K562 (cell line): ENCODE measurements at regions not wholly inside any gene's neighbourhood (a gene's known extent, or its start where the extent isn't known, plus 50 kb on each side); places are given as distances from the start of the nearest gene placed in this dataset.

Experiments
- CBX8 ChIP-seq: fragments of 200-600 bp; sonication (generic); IDR thresholded peaks from 2 replicates; pipeline ENCODE4 v1.6.1; 2012; ENCODE audit warnings: borderline replicate concordance, mixed run types, low read depth, mild to moderate bottlenecking, moderate library complexity, mixed read lengths, low read length, control low read depth, inconsistent platforms; ENCODE audit not compliant: poor library complexity, severe bottlenecking; ENCODE audit errors: extremely low read depth
- CCAR2 ChIP-seq: fragments of 200-400 bp; formaldehyde crosslinking; IDR thresholded peaks from 2 replicates; pipeline ENCODE4 v1.6.1; 2017; ENCODE audit warnings: mild to moderate bottlenecking, low read depth, low read length
- KLF6 ChIP-seq: fragments of 250-450 bp; sonication (Bioruptor Pico); IDR thresholded peaks from 2 replicates; pipeline ENCODE4 v1.4.0; 2020; ENCODE audit warnings: mild to moderate bottlenecking, moderate library complexity, borderline replicate concordance
- MBD2 ChIP-seq: sonication (generic); IDR thresholded peaks from 2 replicates; pipeline ENCODE4 v1.6.1; 2016; ENCODE audit warnings: low read depth, borderline replicate concordance
- SOX6 ChIP-seq: fragments of 450-650 bp; IDR thresholded peaks from 2 replicates; pipeline ENCODE4 v1.6.1; 2014; ENCODE audit warnings: mild to moderate bottlenecking
- U2AF1 ChIP-seq: fragments of 200-400 bp; formaldehyde crosslinking; optimal IDR thresholded peaks from 2 replicates; pipeline ENCODE3; 2017; ENCODE audit warnings: mild to moderate bottlenecking, low read depth, low read length, moderate library complexity
- VEZF1 ChIP-seq: fragments of 200-800 bp; sonication (Bioruptor generic); IDR thresholded peaks from 2 replicates; pipeline ENCODE4 v1.6.1; 2017; ENCODE audit warnings: missing genetic modification characterization, missing compliant biosample characterization
- XRCC4 ChIP-seq: IDR thresholded peaks from one replicate; pipeline ENCODE4 v1.6.1; 2011; ENCODE audit not compliant: insufficient read depth, insufficient read length; ENCODE audit errors: extremely low read depth
- ZBTB40 ChIP-seq, 2 experiments: fragments of 450-650 bp in 1 of 2; sonication (generic) in 1 of 2; formaldehyde crosslinking in 1 of 2; IDR thresholded peaks; 2 replicates each; pipeline versions ENCODE4 v1.7.1 to v1.9.0; 2016 to 2022; ENCODE audit warnings: inconsistent platforms in 1 of 2, mild to moderate bottlenecking in 1 of 2, missing genetic modification reagents in 1 of 2
- ZMIZ1 ChIP-seq, 2 experiments: fragments of 150-350 bp in 1 of 2; IDR thresholded peaks; 2 replicates each; pipeline ENCODE4 v1.6.1; 2012 to 2016; ENCODE audit warnings: low read depth in 2 of 2, low read length in 2 of 2, mild to moderate bottlenecking in 1 of 2, moderate library complexity in 1 of 2
- TF ChIP-seq, protein P1 (sequence below): sonication (generic); formaldehyde crosslinking; IDR thresholded peaks from 2 replicates; pipeline ENCODE4 v1.8.1; 2023; ENCODE audit warnings: mild to moderate bottlenecking, missing genetic modification reagents

DNA sequence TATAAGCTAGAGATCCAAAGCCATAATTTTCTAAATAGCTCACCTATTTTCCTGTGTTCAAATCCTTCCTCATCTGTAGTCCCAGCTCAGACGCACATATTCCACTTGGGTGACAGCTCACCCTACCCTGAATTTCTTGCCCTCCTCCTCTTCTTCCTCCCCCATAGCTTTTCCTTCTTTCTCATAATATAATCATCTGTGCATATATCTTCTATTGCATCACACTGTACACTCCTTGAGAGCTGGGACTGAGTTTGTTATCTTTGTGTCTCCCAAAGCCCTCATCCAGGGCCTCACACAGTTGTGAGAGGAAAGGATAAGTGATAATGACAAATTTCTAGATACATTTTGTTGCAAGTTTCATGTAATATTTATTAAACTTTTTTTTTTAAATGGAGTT, 55.9 kb upstream of the RTN4 start (continued):
- TF ChIP-seq XRCC4, result no peak
- TF ChIP-seq U2AF1, result no peak
- TF ChIP-seq ZBTB40 (IDR thresholded peaks at IDR 0.05), result no peak
- TF ChIP-seq ZBTB40 (CRISPR knock-in tag; IDR thresholded peaks at IDR 0.05), result no peak
- TF ChIP-seq SOX6, result no peak
- no peak for TF ChIP-seq CCAR2
- TF ChIP-seq VEZF1 (CRISPR knock-in tag), result peak; percentile 28; the same call in 1 of the 2 replicates
- TF ChIP-seq, protein P1, sequence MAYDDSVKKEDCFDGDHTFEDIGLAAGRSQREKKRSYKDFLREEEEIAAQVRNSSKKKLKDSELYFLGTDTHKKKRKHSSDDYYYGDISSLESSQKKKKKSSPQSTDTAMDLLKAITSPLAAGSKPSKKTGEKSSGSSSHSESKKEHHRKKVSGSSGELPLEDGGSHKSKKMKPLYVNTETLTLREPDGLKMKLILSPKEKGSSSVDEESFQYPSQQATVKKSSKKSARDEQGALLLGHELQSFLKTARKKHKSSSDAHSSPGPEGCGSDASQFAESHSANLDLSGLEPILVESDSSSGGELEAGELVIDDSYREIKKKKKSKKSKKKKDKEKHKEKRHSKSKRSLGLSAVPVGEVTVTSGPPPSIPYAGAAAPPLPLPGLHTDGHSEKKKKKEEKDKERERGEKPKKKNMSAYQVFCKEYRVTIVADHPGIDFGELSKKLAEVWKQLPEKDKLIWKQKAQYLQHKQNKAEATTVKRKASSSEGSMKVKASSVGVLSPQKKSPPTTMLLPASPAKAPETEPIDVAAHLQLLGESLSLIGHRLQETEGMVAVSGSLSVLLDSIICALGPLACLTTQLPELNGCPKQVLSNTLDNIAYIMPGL (CRISPR knock-in tag), result no peak
- no peak for TF ChIP-seq MBD2
- no peak for TF ChIP-seq ZMIZ1 (IDR thresholded peaks at IDR 0.05; ENCODE audit: low read depth in 2 of 2, low read length in 2 of 2)
- no peak for TF ChIP-seq KLF6 (CRISPR knock-in tag)
- no peak for TF ChIP-seq CBX8
